Chondrocyte (in vitro differentiated cells): ENCODE measurements at regions not wholly inside any gene's neighbourhood (a gene's known extent, or its start where the extent isn't known, plus 50 kb on each side); places are given as distances from the start of the nearest gene placed in this dataset.

ENCODE experiments used
- DNase-seq: peaks from one replicate; pipeline ENCODE4 v3.0.0; 2021; ENCODE audit warnings: mixed read lengths, low spot score
- H3K27ac Mint-ChIP-seq: one replicate; pipeline ENCODE4 v1.8.0; 2021; ENCODE audit warnings: mild to moderate bottlenecking, moderate library complexity, mixed read lengths; ENCODE audit not compliant: unreplicated experiment
- H3K27me3 Mint-ChIP-seq: 2 replicates; pipeline ENCODE4 v1.8.0; 2021; ENCODE audit warnings: low read depth, mixed read lengths
- H3K36me3 Mint-ChIP-seq: 2 replicates; pipeline ENCODE4 v1.8.0; 2021; ENCODE audit warnings: low read depth, mixed read lengths
- H3K4me1 Mint-ChIP-seq: 2 replicates; pipeline ENCODE4 v1.8.0; 2021; ENCODE audit warnings: low read depth, mild to moderate bottlenecking, mixed read lengths
- H3K4me3 Mint-ChIP-seq: one replicate; pipeline ENCODE4 v1.8.0; 2021; ENCODE audit warnings: mild to moderate bottlenecking, moderate library complexity, mixed read lengths; ENCODE audit not compliant: unreplicated experiment
- H3K9me3 Mint-ChIP-seq: 2 replicates; pipeline ENCODE4 v1.8.0; 2021; ENCODE audit warnings: low read depth, mixed read lengths
- TF ChIP-seq, protein P1 (sequence below): fragments of 200-600 bp; sonication (generic); IDR thresholded peaks from 2 replicates; pipeline ENCODE4 v1.5.0; 2021; ENCODE audit warnings: antibody characterized with exemption, mild to moderate bottlenecking, moderate library complexity

DNA sequence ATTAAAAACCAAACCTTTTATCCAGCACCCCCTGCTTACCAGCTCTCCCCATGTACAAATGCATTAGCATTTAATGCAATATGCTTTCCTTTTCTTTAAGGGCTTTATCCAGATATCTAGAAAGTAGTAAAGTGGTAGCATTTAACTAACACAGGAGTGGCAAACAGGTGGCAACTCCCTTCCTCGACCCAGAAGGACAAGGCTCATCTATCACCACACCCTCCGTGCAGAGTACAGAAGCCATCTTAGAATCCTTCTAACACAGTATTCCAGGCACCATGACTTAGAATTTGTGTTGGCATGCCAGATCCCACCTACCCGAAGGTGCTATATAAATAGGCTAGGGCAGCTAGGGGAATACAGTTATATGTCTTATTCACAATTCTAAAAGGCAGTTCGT is 148.6 kb upstream of the NSMCE3 start:
- no peak overlapping the region for H3K4me3 Mint-ChIP-seq
- no peak for DNase-seq
- H3K36me3 Mint-ChIP-seq: no peaks in the 10 kb centered on the region
- H3K27ac Mint-ChIP-seq: no peak overlapping the region
- no peaks in the 10 kb centered on the region for H3K9me3 Mint-ChIP-seq
- peaks cover 9% of the 10 kb centered on the region for H3K27me3 Mint-ChIP-seq
- peaks cover 2% of the 10 kb centered on the region for H3K4me1 Mint-ChIP-seq
- TF ChIP-seq, protein P1, sequence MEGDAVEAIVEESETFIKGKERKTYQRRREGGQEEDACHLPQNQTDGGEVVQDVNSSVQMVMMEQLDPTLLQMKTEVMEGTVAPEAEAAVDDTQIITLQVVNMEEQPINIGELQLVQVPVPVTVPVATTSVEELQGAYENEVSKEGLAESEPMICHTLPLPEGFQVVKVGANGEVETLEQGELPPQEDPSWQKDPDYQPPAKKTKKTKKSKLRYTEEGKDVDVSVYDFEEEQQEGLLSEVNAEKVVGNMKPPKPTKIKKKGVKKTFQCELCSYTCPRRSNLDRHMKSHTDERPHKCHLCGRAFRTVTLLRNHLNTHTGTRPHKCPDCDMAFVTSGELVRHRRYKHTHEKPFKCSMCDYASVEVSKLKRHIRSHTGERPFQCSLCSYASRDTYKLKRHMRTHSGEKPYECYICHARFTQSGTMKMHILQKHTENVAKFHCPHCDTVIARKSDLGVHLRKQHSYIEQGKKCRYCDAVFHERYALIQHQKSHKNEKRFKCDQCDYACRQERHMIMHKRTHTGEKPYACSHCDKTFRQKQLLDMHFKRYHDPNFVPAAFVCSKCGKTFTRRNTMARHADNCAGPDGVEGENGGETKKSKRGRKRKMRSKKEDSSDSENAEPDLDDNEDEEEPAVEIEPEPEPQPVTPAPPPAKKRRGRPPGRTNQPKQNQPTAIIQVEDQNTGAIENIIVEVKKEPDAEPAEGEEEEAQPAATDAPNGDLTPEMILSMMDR: no peak

DNA sequence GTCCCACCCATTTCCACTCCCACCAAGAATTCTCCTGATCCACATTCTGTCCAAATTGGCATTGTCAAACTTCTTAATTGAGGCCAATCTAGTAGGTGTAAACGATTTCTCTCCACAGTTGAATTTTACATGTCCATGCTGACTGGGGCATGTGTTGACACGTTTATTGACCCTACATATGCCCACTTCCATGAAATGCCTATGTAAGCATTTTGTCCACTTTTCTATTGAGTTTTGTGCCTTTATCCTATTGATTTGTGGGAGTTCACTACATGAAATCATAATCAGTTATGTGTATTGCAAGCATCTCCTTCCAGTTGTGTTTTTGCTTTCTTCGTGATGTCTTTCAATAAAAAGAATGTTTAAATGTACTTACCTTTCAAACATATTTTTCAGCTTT is 141.7 kb upstream of the NSMCE3 start:
- Mint-ChIP-seq H3K9me3 (no peaks in the 10 kb centered on the region), H3K27ac (no peak overlapping the region), H3K4me3 (no peak overlapping the region), H3K27me3 (peaks cover 14% of the 10 kb centered on the region), H3K36me3 (no peaks in the 10 kb centered on the region), H3K4me1 (no peaks in the 10 kb centered on the region)
- TF ChIP-seq, protein P1: no peak
- no peak for DNase-seq

DNA sequence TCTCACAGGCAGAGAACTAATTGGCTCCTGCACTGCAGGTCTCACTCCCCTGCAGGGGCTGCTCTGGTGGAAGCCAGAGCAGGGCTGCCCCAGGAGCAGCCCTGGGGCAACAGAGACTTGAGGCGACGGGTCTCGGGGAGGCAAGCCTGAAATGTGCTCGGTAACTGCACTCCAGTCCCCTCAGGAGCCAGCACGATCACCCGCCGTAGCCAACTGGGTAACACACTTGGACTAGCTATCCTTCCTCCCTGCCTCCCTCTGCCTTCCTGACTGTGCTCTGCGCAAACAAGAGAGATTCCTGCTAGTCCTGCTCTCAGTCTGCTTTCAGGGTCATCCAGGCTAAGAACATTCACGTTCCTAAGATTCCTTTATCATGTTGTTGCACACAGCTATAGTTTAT is 140.7 kb upstream of the NSMCE3 start:
- Mint-ChIP-seq H3K27me3 (peaks cover 14% of the 10 kb centered on the region), H3K9me3 (no peaks in the 10 kb centered on the region)

DNA sequence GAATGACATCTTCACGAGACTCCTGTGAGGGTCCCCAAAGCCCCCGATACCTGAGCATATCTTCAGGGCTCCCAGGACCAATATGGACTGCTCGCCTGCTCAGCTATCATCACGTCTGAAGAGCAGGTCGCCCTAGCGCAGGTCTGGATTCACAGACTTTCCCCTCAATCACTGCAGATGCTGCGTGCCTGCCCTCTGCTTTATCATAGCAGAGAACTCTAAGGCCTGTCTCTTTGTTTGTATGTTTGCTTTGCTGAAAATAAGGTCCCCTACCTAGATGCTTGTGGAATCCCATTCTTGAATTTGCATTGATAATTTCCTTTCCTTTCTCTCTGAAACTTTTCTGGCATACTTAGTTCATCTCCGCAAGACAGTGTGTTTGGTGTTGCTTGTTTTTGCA is 140.3 kb upstream of the NSMCE3 start:
- Mint-ChIP-seq H3K4me1 (no peaks in the 10 kb centered on the region), H3K27me3 (peaks cover 14% of the 10 kb centered on the region), H3K36me3 (no peaks in the 10 kb centered on the region), H3K27ac (no peak overlapping the region), H3K9me3 (no peaks in the 10 kb centered on the region), H3K4me3 (no peak overlapping the region)
- TF ChIP-seq, protein P1: no peak
- DNase-seq: no peak

More for the DNA sequence above, 140.7 kb upstream of the NSMCE3 start:
- Mint-ChIP-seq H3K27ac (no peak overlapping the region), H3K36me3 (no peaks in the 10 kb centered on the region), H3K4me3 (no peak overlapping the region), H3K4me1 (no peaks in the 10 kb centered on the region)
- TF ChIP-seq, protein P1: no peak
- DNase-seq: no peak

DNA sequence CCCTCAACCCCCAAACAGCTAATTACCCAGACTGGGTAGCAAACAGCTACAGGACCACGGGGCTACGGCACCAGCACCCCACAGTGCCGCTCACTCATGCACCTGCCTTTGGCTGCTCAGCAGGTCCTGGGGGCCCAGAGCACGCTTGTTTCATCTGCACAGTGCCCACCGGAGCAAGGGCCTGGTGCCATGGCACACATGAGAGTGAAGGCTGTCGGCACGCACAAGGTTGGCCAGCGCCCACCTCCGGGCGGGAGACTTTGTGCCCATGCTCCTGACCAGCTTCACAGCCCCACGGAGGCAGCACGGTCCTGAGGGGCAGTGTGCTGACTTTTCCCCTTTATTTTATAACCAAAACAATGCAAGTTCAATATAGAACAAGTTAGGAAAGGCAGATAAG is 135.9 kb upstream of the NSMCE3 start:
- no peaks in the 10 kb centered on the region for H3K36me3 Mint-ChIP-seq
- H3K27ac Mint-ChIP-seq: no peak overlapping the region
- TF ChIP-seq, protein P1: no peak
- H3K9me3 Mint-ChIP-seq: no peaks in the 10 kb centered on the region
- H3K4me3 Mint-ChIP-seq: no peak overlapping the region
- no peaks in the 10 kb centered on the region for H3K4me1 Mint-ChIP-seq
- no peak for DNase-seq
- peaks cover 5% of the 10 kb centered on the region for H3K27me3 Mint-ChIP-seq
